T-helper 2 cell treated with Interferon-gamma antibody and Interleukin-4, amounts not matched to agents 100 ng/mL and 5 ng/mL, for 36 hours (primary cell): ENCODE measurements at regions not wholly inside any gene's neighbourhood (a gene's known extent, or its start where the extent isn't known, plus 50 kb on each side); places are given as distances from the start of the nearest gene placed in this dataset.

ENCODE experiments used
- intact Hi-C: fragments of 100-400 bp; cut with micrococcal nuclease; formaldehyde crosslinking; loops from one replicate; pipeline ENCODE4 v1.15.1; 2023

DNA sequence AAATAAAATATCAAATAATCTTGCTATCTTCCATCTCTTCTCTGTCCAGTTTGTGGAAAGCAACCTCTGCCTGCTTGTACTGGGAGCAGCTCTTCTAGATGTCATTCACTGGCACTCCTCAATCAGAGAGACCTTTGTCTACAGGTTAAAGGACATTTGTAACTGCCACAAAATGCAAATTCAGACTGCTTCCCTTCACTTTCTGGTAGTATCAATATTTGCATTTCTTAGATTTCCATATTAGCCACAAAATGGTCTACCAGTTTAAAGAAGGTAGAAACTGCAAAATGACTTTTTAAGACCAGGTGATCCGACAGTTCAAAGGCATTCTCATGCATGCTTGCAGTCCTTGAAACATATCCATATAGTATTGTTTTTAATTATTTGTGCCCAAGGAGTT is 51.7 kb upstream of the RCN1 start:
- intact Hi-C loops = no loop called here

DNA sequence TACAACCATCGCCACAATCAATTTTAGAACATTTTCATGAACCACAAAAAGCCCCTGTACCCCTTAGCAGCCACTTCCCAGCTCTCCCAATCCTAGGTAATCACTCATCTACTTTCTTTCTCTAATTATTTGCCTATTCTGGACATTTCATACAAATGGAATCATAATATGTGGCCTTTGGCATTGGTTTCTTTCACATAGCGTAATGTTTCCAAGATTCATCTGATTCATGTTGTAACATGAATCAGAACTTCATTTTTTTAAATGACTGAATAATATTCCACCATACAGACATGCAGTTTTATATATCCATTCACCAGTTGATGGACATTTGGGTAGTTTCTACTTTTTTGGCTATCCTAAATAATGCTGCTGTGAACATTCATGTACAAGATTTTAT is 56.2 kb upstream of the RCN1 start:
- intact Hi-C loops = no loop called here

DNA sequence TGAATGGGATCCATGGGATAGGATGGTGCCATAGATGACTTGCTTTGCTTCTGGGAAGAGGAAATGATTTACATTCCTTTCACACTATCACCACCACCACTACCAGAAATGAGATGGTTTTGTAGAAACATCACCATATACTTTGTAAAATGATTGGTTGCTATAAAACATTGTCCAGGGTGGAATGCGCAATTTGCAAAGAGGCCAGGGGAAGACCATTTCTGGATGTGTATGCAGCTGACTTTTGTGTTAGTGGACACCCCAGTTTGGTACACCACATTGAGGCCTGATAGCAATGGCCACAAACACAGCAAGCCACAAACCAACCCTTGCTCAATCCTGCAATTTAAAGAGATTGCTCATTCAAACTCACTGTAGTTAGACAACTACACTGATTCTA is 56.7 kb upstream of the RCN1 start:
- intact Hi-C loops = no loop called here

DNA sequence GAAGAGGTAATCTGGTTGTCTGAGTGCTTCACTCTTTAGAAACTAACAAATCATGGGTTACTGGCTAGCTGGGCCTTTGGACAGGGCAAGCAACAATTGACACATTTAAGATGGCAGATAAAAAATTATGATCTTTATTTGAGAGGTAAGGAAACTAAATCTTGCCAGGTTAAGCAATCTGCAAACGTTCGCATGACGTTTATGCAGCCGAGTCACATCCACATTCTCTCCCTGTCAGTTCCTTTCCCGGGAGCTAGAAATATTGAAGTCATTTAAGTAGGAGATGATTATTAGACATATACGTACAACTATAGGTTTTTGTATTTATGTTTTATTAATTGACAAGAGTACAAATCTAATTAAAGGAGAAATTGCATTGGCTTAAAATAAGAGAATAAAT is 57.4 kb upstream of the RCN1 start:
- intact Hi-C loops = no loop called here

DNA sequence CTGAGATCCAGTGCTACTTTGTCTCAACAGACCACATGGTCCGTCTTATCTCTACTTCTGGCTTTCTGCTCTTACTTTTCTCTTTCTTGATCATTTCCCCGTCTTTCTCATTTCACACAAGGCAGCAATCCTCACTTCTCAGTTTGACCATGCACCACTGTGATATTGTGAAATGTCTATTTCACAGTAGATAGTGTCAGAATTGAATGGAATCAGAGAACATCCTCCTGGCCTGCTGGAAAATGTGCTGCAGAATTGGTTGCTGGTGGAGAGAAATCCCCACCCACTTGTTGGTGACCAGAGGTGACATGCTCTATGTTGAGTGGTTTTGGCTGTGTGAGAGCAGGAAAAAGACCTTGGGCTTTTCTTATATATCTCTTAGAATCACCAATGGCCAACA is 57.8 kb upstream of the RCN1 start:
- intact Hi-C loops = no loop called here

DNA sequence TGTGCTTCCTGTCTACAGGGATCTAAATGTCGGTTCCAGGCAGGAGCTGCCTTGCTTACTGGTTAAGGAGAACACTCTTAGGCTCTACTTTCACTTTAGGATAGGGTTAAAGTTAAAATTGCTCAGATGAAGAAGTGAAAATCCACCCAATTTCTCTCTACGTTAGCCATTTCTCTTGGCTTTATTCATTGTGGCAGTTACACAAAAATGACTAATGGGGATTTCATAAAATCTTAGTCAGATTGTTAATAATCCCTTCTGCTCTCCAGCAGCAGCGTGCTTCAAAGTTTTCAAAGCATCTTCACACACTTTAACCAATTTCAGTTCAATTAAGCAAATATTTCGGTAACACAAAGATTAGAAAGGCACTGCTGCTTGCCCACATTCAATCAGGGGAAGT is 58.4 kb upstream of the RCN1 start:
- intact Hi-C loops = no loop called here

DNA sequence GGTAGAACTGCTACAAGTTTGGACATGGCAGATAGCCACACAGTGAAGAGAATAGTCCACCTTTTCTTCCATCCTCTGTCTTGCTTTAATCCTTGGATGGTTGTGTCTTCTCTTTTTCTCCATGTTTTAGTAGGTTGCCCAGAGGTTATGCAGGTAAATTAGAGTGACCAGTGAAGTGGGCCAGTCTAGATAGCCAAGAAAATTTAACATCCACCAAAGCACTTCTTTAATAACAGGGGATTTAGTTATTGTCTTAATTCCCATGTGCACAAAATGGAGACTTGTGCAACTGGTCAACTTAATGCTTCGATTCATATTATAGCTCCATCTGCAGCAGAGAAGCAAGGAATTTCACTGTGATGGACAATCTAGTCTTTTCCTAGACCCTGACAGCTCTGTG is 58.8 kb upstream of the RCN1 start:
- intact Hi-C loops = no loop called here

DNA sequence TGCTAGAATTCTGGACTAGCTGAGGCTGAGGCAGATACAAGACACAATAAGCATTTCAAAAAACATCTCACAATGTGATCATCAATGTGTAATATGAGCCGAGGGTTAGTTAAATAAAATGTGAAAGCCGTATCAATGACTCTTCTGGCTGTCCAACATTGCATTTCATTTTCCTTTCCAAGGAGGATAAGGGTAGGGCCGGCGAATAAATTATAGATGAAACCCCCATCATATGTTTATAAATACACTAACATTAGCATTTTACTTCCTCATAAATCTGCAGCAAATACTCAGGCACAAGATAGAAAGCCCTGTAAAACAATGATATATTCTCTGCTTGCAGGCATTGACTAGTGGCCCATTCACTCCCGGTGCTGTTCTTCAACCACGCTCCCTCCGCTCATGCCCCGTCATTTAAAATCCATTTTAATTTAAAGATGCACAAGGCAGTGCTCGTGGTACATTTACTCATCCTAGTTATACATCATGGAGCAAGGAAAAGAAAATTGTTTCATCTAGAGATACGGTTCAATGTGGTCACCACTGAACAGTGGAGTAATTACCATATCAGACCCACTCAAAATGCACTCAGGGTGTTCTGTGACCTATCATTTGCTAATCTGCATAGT is 59.9 kb upstream of the RCN1 start:
- intact Hi-C loops = no loop called here

DNA sequence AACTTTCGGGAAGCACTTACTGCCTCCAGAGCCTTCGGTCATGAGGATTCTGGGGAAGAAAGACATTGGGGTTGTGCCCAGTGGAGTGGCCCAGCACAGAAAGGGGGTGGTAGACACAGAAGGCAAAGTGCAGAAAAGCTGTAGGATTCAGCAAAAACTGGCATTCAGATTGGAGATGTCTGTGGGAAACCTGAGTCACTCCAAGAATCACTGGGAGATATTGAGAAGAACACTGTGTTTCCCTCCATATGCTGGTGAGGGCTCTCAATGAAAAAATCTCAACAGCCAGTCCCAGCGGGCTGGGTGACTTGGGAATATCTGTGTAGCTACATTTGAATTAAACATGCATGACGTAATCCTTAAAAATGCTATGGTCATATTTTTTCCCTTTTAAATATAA is 61.2 kb upstream of the RCN1 start:
- intact Hi-C loops = no loop called here

DNA sequence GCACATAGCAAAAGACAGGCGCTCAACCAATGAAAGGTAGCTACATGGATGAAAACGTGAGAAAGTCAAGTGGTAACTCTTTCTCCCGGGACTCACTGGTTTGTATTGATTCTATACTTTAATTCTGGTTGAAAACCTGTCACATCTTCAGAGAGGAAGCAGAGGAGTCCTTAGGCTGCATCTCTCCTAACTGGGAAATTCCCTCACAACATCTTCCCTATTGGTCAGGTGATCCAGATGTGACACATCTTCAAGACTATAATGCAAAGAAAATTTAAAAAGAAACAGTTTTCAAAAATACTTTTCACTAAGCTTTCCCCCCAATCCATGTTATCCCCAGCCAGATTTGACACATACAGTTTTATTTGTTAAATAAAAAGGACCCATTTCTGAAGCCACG is 62.7 kb upstream of the RCN1 start:
- intact Hi-C loops = no loop called here

DNA sequence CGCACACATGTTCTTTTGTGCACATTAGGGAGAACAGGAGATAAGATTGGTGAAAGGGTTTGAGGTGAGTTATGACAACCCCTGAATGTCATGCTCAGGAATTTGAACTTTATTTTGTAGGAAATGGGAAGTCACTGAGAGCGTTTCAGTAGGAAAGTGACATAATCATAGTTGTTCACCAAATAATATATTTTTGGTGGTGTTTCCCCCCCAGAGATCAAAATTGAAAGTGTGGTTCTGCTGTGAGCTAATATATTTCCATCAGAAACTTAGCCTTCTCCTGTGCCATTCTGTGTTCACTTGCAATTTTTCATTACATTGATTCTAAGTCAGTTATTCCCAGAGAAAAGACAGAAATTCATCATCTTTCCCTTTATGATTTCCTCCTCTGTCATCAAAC is 64.1 kb upstream of the RCN1 start:
- intact Hi-C loops = no loop called here

DNA sequence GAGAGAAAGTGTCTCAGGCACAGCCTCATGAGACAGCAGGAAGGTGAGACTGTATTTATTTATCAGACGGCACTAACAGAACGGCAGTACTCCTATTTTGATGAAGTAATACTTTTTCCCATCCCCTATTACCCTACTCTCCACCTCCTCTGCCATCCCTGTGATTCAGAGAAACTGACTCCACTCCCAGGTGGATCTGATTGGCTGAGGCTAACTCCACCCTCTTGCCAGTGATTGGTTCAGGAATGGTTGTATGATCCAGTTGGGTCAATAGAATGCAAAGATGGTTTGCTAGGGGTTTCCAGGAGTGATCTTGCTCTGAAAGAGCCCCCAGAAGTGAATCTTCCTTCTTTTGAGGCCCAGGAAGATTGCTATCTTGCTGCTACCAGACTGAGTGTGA is 65.9 kb upstream of the RCN1 start:
- intact Hi-C loops = no loop called here

DNA sequence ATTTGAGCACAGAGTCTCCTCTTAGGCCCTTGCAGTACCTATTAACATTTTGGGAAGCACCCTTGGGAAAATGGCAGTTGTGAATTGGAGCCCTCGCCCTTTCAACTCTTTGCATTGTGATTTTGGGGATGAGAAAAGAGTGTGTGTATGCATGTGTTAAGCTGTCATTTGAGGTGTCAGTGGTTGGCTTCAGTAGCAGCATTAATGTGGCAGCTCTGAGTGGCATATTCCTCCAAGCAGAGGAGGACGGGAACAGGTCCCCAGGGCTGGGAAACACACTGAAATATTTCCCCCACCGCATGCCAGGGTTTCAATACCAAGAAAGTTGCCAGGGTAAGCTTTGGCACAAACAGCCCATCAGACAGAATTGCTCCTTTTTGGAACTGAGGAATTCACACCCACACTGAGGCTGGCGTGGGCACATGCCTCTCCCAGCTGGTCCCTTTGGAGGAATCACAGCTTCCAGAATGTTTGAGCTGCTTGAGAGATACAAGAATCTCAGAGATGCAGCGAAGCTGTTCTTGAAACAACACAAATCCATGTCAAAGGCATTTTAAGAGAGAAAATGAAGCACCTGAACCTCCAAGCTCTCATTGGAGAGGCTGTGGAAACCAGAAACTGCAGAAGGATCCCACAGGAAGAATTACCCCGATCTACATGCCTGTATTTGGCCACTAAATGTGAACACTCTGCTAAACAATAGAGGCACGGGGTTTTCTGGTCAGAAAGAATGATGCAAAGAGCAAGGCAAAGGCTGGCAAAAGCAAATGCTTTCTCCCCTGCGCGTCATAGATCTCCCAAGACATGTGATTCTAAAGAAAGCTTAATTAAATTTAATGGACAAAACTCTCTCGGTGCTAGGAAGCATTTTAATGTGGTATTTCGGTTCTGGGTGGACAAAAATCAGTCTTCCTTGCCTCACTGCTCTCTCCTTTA is 67.2 kb upstream of the RCN1 start:
- intact Hi-C loops = no loop called here

DNA sequence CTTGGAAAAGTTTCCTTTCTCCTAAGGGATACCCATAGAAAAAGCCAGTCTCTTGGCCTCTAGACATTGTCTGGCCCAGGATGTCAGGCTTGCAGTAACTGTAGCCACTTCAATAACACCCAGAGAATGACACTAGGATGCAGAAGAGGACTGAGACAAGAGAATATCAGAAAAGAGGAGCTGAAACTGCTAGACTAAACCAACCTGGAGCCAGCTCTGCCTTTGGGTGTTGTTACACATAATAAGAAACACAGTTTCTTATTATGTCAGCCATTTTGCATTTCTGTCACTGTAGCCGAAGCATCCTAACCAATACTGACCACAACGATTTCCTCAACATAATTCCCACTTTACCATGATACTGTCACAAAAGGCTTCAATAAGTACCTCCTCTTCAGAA is 72.2 kb upstream of the RCN1 start:
- intact Hi-C loops = no loop called here

DNA sequence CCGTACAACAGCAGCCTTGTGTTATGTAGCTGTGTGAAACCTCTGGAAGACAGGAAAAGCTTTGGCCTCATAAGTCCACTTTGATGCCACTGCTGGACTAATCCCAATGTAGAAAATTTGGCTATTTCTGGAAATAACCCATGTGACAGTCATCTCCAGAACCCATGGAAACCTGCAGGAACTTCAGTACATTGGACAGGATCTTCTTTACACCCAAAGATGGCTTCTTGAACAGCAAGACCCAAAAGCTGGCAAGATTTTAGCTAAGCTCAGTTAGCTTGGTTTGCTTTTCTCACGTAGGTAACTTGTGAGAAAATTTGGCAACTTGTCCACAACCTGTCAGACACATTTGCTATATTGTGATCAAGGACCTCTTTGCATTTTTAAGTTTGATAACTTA is 74.8 kb upstream of the RCN1 start:
- intact Hi-C loops = no loop called here

DNA sequence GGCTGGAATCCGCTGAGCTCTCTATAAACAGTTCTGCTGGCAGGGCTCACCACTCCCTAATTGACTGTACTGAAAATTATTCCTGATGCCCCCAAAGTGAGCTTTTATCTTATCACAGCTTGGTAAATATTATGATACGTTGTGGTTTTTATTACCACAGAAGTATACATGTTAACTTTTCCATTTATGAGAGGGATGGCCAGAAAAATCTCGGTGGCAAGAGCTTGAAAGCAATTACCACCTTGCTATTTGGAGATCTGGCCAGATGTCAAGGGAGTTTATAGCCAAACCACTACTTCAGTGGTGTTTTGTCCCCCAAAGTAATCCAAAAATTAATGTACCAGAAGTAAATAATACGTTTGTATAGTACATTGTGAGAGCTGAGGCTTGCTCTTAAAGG is 75.4 kb upstream of the RCN1 start:
- intact Hi-C loops = no loop called here

DNA sequence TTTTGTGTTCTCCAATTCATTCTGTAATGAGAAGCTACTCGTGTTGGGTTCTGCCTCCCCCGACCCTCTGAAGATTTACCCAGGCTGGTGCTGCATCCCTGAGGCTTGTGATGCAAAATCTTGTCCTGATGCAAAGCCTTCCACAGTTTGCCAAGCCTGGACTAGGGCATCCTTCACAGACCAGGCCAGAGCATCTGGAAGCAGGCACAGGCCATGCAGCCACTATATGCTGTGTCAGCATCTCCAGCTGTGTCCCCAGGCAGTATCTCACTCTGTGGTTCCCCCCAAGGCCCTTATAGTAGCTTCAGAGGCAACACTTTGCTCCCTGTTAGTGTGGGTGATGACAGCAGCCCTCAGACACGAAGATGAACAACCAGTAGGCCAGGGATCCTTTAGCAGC is 77.3 kb upstream of the RCN1 start:
- intact Hi-C loops = no loop called here

DNA sequence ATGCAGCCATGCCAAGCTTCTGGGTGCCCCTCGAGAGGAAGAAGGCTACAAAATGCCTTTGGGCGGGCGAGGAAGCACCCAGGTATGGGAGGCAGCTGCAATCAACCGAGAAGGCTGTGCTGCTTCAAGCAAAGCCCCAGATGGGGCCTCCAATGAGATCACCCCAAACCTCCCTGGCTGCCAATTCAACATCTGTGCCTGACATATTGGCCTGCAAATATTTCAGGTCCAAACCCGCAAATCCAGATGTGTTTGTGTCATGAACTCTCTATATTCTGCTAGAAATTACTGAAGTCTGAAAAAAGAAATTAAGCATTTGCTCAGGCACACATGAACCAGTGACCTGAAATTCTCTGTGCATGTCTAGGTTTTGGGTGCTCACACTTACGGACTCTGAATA is 78.8 kb upstream of the RCN1 start:
- intact Hi-C loops = no loop called here

DNA sequence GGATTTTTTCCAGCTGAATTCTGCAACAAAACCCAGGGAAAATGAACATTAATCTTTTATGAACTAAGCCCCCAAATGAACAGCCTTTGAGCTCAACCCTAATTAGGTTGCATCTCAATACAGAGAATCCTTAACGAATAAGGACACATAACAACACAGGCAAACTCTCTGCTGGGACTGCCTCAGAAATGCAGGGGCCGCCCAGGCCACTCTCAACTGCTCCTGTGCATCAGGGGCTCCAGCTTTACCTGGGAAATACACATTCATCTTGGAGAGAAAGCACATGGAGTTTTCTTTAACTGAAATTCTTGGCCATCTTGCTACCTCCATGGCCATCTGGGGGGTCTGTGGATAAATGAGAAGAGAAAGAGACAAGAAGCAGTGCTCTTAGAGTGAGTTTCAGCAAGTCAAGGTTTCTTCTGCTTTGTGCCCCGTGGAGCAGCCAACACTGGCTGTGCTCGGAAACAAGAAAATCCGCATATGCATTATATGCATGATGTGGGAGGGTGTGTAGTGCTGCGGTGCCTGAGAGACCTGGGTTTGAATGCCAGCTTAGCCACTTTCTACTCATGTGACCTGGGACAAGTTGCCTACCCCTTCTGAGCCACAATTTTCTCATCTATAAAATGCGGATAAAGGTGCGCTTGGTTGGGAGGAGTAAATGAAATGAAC is 81.9 kb upstream of the RCN1 start:
- intact Hi-C loops = loop anchor here (5.0 kb wide), 1 partner anchor 612 kb away; no protein-coding TSS in a partner anchor

DNA sequence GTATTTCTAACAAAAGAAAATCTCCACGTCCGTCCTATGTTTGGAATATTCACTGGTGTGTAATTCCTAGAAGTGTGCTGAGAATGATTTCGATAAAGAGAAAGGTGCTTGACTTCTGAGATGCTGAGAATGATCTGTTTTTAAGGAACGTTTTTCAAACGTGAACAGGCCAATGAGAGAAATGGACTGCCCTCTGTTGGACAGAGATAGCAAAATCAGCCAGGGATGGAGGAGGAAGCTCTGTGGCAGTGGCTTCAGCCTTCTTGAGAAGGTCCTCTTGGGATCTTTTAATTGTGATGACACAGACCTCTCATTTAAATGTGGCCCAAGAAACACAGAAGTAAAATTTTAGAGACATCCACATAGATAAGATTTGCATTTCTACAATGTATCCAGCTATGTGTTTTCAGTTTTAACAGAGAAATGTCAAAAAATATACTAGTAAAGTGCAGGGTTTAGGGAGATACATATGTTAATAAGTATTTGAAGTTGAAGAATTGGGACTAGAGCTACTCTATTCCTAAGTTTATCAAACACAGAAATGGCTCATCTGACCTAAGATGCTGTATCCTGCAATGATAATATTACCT is 84.0 kb upstream of the RCN1 start:
- intact Hi-C loops = loop anchor here (5.0 kb wide), 1 partner anchor 610 kb away; no protein-coding TSS in a partner anchor

DNA sequence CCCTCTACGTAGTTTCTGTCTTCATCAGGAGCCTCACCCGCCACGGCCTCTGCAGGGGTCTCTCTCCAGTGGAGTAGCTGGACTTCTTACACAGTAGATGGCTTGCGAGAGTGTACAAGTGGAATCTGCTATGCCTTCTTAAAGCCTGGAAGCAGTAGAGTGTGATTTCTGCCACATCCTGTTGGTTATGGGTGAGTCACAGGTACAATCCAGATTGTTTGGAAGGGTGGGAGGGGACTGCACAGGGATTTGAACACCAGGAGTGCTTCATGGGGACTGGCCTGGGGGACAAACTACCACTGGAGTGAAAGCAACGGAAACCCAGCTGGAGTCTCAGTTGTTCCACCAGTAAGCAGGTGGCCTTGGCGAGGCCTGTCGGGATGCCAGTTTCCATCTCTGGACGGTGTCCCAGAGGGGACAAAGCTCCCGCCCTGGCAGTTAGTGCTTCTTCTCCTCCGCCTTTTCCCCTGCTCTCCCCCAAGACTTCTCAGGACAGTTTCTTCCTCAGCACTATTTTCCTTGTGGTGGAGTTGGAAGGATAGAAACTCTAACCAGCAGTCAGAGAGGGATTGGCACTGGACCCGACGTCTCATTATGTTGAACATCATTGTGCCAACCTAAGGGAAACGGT is 85.0 kb upstream of the RCN1 start:
- intact Hi-C loops = loop anchor here (5.0 kb wide), 1 partner anchor 609 kb away; no protein-coding TSS in a partner anchor
